GM12873 (cell line): ENCODE measurements at regions not wholly inside any gene's neighbourhood (a gene's known extent, or its start where the extent isn't known, plus 50 kb on each side); places are given as distances from the start of the nearest gene placed in this dataset.

Source experiments
- CTCF ChIP-seq: IDR thresholded peaks from 2 replicates; pipeline ENCODE4 v1.5.1; 2012; ENCODE audit warnings: low read depth, mild to moderate bottlenecking, moderate library complexity, low read length, control low read depth; ENCODE audit not compliant: insufficient read depth; ENCODE audit errors: missing control alignments

- no peak for TF ChIP-seq CTCF
These were observed 179.4 kb upstream of the FOXF1 start for GRCh38 chr16:86330906-86331305.

GRCh38 chr16:86334079-86334635 is 176.2 kb upstream of the FOXF1 start:
- no peak for TF ChIP-seq CTCF

GRCh38 chr16:86335266-86336172 is 174.8 kb upstream of the FOXF1 start:
- TF ChIP-seq CTCF, result no peak

GRCh38 chr16:86337138-86337537 is 173.2 kb upstream of the FOXF1 start:
- no peak for TF ChIP-seq CTCF

- TF ChIP-seq CTCF, result no peak
These were observed 172.5 kb upstream of the FOXF1 start for GRCh38 chr16:86337581-86338402.

GRCh38 chr16:86338403-86339115 is 171.8 kb upstream of the FOXF1 start:
- TF ChIP-seq CTCF, result no peak
